Stomach (tissue), 8 donors: ENCODE measurements at regions not wholly inside any gene's neighbourhood (a gene's known extent, or its start where the extent isn't known, plus 50 kb on each side); places are given as distances from the start of the nearest gene placed in this dataset.

Source experiments
- DNase-seq, 2 donors: peaks; one replicate each; pipeline versions ENCODE4 v3.0.0 to v3.0.0-alpha.2; 2013 to 2019
- H3K27ac ChIP-seq, 5 donors: fragments of 200-600 bp in 4 of 5; sonication (generic) in 4 of 5; one replicate each; pipeline ENCODE4 v1.5.1; 2013 to 2019; ENCODE audit warnings: mild to moderate bottlenecking in 1 of 5, moderate library complexity in 1 of 5
- H3K27me3 ChIP-seq, 3 donors: fragments of 200-600 bp; sonication (generic); one replicate each; pipeline ENCODE4 v1.5.1; 2017 to 2019; ENCODE audit warnings: mixed run types in 1 of 3
- H3K36me3 ChIP-seq, 4 donors: fragments of 200-600 bp; sonication (generic); 1 replicate in 3 of 4; 2 replicates in 1 of 4; pipeline ENCODE4 v1.5.1; 2016 to 2019
- H3K4me1 ChIP-seq, 4 donors: fragments of 200-600 bp; sonication (generic); one replicate each; pipeline ENCODE4 v1.5.1; 2016 to 2019
- H3K4me3 ChIP-seq, 4 donors: fragments of 200-600 bp; sonication (generic) in 3 of 4; one replicate each; pipeline ENCODE4 v1.5.1; 2016 to 2019; ENCODE audit warnings: mild to moderate bottlenecking in 1 of 4
- H3K9me3 ChIP-seq, 4 donors: fragments of 200-600 bp; sonication (generic); one replicate each; pipeline ENCODE4 v1.5.1; 2016 to 2019
- CTCF ChIP-seq, 7 experiments: fragments of 450-650 bp in 4 of 7; fragments of 200-600 bp in 3 of 7; sonication (generic) in 3 of 7; IDR thresholded peaks; one replicate each; pipeline ENCODE4 v1.5.1; 2016 to 2019; ENCODE audit warnings: antibody characterized with exemption in 7 of 7, control low read depth in 2 of 7, mild to moderate bottlenecking in 1 of 7
- EP300 ChIP-seq: sonication (generic); formaldehyde crosslinking; IDR thresholded peaks from one replicate; pipeline ENCODE4 v1.6.1; 2017; ENCODE audit warnings: antibody characterized with exemption
- POLR2A ChIP-seq, 4 donors: fragments of 450-650 bp; IDR thresholded peaks; one replicate each; pipeline ENCODE4 v1.6.1; 2016; ENCODE audit warnings: antibody characterized with exemption in 4 of 4, control low read depth in 2 of 4, mild to moderate bottlenecking in 1 of 4, moderate library complexity in 1 of 4
- POLR2AphosphoS5 ChIP-seq, 3 donors: sonication (generic); formaldehyde crosslinking; IDR thresholded peaks; one replicate each; pipeline ENCODE4 v1.6.1; 2016; ENCODE audit warnings: antibody characterized with exemption in 3 of 3
- WGBS, 5 donors: extraction: QIAGEN DNeasy Blood & Tissue Kit in 3 of 5; methylation state at CpG; one replicate each; pipeline versions ENCODE4 v1.1.5 to v1.1.7; 2013 to 2018; 5-methylcytosine and 5-hydroxymethylcytosine counted together
- intact Hi-C: fragments of 100-400 bp; cut with DNase I; formaldehyde crosslinking; loops from one replicate; pipeline ENCODE4 v1.15.1; 2023; ENCODE audit warnings: low total_unique reads
- donor health status: healthy with polysubstance abuse.
- donor health status: Bipolar disorder and iron deficiency.
- donor health status: healthy.

- H3K27ac ChIP-seq: peak overlapping the region in 2 of 5 donors; percentile 25 to 67
- no peaks in the 10 kb centered on the region for H3K27me3 ChIP-seq
- H3K36me3 ChIP-seq: no peaks in the 10 kb centered on the region
- no peaks in the 10 kb centered on the region for H3K4me1 ChIP-seq
- H3K4me3 ChIP-seq: no peak overlapping the region
- DNase-seq: no peak
- WGBS, 5 donors: 58 to 67% (median 61%) methylated on average over 7 of the region's 7 CpGs
- no peak for TF ChIP-seq POLR2A (IDR thresholded peaks at IDR 0.05)
- TF ChIP-seq EP300: no peak
- TF ChIP-seq POLR2AphosphoS5 (IDR thresholded peaks at IDR 0.05): no peak
- TF ChIP-seq CTCF (IDR thresholded peaks at IDR 0.05): no peak
- no peaks in the 10 kb centered on the region for H3K9me3 ChIP-seq
- intact Hi-C loops: no loop called here
Observed at GRCh38 chr1:13950637-13951036, 250.6 kb downstream of the PRDM2 start.

GRCh38 chr1:13951793-13952751 is 252.1 kb downstream of the PRDM2 start:
- intact Hi-C loops: no loop called here
- TF ChIP-seq POLR2AphosphoS5 (IDR thresholded peaks at IDR 0.05) (no peak), CTCF (IDR thresholded peaks at IDR 0.05) (no peak), EP300 (no peak), POLR2A (IDR thresholded peaks at IDR 0.05) (no peak)
- Histone ChIP-seq H3K36me3 (no peaks in the 10 kb centered on the region), H3K4me3 (no peak overlapping the region), H3K4me1 (no peaks in the 10 kb centered on the region), H3K27me3 (no peaks in the 10 kb centered on the region), H3K27ac (no peak overlapping the region), H3K9me3 (no peaks in the 10 kb centered on the region)
- 32 to 72% (median 48%) methylated on average over 4 of the region's 4 CpGs for WGBS, 5 donors
- DNase-seq: no peak

GRCh38 chr1:13952985-13953384 is 253.0 kb downstream of the PRDM2 start:
- WGBS, 5 donors: 45 to 63% (median 59%) methylated on average over 5 of the region's 5 CpGs
- Histone ChIP-seq H3K9me3 (no peaks in the 10 kb centered on the region), H3K4me1 (no peaks in the 10 kb centered on the region), H3K27ac (no peak overlapping the region), H3K27me3 (no peaks in the 10 kb centered on the region), H3K4me3 (no peak overlapping the region), H3K36me3 (no peaks in the 10 kb centered on the region)
- no peak for TF ChIP-seq POLR2A (IDR thresholded peaks at IDR 0.05)
- intact Hi-C loops: no loop called here
- DNase-seq: no peak

GRCh38 chr1:13956393-13956792 is 256.4 kb downstream of the PRDM2 start:
- peak in 1 of 2 donors; percentile 29 for DNase-seq
- intact Hi-C loops: no loop called here
- no peak for TF ChIP-seq EP300
- TF ChIP-seq POLR2AphosphoS5 (IDR thresholded peaks at IDR 0.05): no peak
- TF ChIP-seq CTCF (IDR thresholded peaks at IDR 0.05): no peak
- no peak for TF ChIP-seq POLR2A (IDR thresholded peaks at IDR 0.05)
- 26 to 51% (median 44%) methylated on average over 4 of the region's 4 CpGs for WGBS, 5 donors
- Histone ChIP-seq H3K4me1 (no peaks in the 10 kb centered on the region), H3K27ac (no peak overlapping the region), H3K27me3 (no peaks in the 10 kb centered on the region), H3K9me3 (no peaks in the 10 kb centered on the region), H3K4me3 (no peak overlapping the region), H3K36me3 (no peaks in the 10 kb centered on the region)
